ENCODE measurements at regions not wholly inside any gene's neighbourhood (a gene's known extent, or its start where the extent isn't known, plus 50 kb on each side); places are given as distances from the start of the nearest gene placed in this dataset.

DNA sequence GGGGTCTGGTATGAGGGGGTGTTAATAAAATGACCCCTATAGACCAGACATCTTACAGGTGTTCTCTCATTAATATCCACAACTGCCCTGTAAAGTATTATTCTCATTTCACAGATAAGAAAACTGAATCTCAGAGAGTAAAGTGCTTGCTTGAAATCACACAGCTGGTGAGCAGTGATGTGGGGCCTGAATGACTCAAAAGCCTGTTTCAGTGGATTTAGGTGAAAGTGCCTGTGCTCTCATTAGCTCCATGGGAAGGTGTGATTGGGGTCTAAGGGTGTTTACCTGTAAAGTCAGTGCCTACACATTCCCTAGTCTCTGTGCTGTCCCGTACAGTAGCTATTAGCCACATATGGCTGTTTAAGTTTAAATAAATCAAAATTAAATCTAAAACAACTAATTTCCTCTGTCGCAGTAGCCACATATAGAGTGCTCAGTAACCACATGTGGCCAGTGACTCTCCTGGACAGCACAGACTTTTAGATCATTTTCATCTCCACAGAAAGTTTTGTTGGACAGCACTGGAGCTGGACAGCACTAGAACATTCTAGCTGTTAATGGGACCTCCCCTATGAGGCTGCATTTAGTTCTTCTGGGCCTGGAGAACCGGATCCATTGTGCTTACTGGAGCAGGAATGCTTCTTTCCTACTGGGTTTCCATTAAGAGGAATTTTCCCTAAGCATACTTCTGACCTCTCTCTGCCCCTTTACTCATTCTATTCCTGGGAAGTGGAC is 52.5 kb upstream of the SEMA6A start:
- TF ChIP-seq, protein P1, sequence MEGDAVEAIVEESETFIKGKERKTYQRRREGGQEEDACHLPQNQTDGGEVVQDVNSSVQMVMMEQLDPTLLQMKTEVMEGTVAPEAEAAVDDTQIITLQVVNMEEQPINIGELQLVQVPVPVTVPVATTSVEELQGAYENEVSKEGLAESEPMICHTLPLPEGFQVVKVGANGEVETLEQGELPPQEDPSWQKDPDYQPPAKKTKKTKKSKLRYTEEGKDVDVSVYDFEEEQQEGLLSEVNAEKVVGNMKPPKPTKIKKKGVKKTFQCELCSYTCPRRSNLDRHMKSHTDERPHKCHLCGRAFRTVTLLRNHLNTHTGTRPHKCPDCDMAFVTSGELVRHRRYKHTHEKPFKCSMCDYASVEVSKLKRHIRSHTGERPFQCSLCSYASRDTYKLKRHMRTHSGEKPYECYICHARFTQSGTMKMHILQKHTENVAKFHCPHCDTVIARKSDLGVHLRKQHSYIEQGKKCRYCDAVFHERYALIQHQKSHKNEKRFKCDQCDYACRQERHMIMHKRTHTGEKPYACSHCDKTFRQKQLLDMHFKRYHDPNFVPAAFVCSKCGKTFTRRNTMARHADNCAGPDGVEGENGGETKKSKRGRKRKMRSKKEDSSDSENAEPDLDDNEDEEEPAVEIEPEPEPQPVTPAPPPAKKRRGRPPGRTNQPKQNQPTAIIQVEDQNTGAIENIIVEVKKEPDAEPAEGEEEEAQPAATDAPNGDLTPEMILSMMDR (IDR thresholded peaks at IDR 0.05; ENCODE audit: low read depth, low read length, missing control alignments) = no peak
- peak; percentile 24 for DNase-seq (ENCODE audit: low read depth)
- no peak overlapping the region for H3K4me3 ChIP-seq (ENCODE audit: low read depth, low read length)

DNA sequence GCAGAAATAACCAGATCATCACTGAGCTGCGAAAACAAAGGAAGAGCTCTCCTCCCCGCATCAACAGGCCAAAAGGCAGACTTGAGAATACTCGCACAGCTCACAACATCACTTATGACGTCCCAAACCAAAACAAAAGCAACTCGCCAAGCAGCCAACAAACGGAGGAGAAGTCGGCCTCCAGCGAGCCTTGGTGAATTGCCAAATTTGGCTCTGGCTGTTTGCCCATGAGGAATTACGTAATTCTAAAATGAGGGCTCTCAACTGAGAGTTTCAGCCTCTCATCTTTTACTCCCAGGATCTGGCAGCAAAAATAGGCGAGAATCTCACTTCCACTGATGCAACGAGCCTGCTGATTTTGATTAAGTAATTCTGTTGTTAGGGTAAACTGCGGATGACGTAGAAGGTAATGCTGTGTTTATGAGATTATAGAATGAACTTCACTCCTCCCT is 51.7 kb upstream of the SEMA6A start:
- TF ChIP-seq, protein P1 (IDR thresholded peaks at IDR 0.05; ENCODE audit: low read depth, low read length, missing control alignments) = no peak
- no peak for DNase-seq (ENCODE audit: low read depth)
- H3K4me3 ChIP-seq (ENCODE audit: low read depth, low read length) = no peak overlapping the region
